ENCODE measurements at regions not wholly inside any gene's neighbourhood (a gene's known extent, or its start where the extent isn't known, plus 50 kb on each side); places are given as distances from the start of the nearest gene placed in this dataset.
"Not testable (repeated sequence)": the region's sequence is repeated elsewhere in the genome, so short reads cannot be mapped to it uniquely, and the experiment has no call there.

DNA sequence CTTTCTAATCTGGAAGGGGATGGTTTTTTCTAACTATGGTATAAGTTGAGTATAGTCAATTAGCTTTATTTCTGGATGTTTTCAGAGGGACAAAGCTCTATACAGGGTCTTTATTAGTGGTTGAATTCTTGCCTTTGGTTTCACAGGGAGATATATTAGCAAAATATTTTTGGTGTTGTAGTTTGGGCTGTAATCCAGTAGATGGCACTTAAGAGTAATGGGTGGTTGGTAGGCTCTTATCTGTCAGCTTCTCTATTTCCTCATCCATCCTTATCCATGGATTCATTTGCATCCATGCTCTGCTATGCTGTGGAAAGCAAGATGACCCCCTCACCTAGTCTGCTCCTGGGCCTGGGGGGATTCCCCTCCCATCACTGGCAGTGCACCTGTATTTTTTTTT, 363.6 kb upstream of the CYLC2 start:
- H3K9me3 ChIP-seq (replicated peaks; ENCODE audit: control insufficient read depth, low read depth, low read length) = peaks cover 7% of the 10 kb centered on the region
- no peak overlapping the region for H3K27ac ChIP-seq (ENCODE audit: low read length)
- no peaks in the 10 kb centered on the region for H3K36me3 ChIP-seq (ENCODE audit: control insufficient read depth, insufficient read depth, low read length)
- H3K27me3 ChIP-seq (ENCODE audit: control insufficient read depth, insufficient read depth, low read length) = no peaks in the 10 kb centered on the region
- no peak overlapping the region for H3K4me3 ChIP-seq (ENCODE audit: low read length)
- DNase-seq = no peak
- no peaks in the 10 kb centered on the region for H3K4me1 ChIP-seq (ENCODE audit: control insufficient read depth, insufficient read depth, low read length)

DNA sequence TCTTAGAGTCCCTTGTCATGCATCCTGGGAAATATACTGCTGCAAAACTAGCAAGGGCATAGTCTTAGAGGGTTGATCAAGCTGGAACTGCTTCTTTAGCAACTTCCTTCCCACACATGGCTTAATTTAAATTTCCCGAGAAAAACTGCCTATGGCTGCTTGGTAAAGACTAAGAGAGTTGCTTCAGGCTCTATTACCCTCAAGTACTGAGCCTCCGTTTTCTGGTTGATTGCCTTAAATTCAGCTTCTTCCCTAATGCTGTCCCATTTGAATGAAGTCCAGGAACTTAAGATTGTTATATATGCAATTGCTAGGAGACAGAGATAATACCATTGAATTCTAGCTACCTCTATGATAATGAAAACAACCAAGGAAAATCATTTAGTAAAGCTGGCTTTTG, 385.7 kb upstream of the CYLC2 start:
- Histone ChIP-seq H3K27me3 (ENCODE audit: control insufficient read depth, insufficient read depth, low read length) (no peaks in the 10 kb centered on the region), H3K9me3 (replicated peaks; ENCODE audit: control insufficient read depth, low read depth, low read length) (no peaks in the 10 kb centered on the region), H3K4me3 (ENCODE audit: low read length) (no peak overlapping the region), H3K36me3 (ENCODE audit: control insufficient read depth, insufficient read depth, low read length) (no peaks in the 10 kb centered on the region), H3K4me1 (ENCODE audit: control insufficient read depth, insufficient read depth, low read length) (no peaks in the 10 kb centered on the region), H3K27ac (ENCODE audit: low read length) (no peak overlapping the region)
- 100% methylated on average over 1 of the region's 2 CpGs for WGBS (ENCODE audit: insufficient coverage)
- no peak for DNase-seq

DNA sequence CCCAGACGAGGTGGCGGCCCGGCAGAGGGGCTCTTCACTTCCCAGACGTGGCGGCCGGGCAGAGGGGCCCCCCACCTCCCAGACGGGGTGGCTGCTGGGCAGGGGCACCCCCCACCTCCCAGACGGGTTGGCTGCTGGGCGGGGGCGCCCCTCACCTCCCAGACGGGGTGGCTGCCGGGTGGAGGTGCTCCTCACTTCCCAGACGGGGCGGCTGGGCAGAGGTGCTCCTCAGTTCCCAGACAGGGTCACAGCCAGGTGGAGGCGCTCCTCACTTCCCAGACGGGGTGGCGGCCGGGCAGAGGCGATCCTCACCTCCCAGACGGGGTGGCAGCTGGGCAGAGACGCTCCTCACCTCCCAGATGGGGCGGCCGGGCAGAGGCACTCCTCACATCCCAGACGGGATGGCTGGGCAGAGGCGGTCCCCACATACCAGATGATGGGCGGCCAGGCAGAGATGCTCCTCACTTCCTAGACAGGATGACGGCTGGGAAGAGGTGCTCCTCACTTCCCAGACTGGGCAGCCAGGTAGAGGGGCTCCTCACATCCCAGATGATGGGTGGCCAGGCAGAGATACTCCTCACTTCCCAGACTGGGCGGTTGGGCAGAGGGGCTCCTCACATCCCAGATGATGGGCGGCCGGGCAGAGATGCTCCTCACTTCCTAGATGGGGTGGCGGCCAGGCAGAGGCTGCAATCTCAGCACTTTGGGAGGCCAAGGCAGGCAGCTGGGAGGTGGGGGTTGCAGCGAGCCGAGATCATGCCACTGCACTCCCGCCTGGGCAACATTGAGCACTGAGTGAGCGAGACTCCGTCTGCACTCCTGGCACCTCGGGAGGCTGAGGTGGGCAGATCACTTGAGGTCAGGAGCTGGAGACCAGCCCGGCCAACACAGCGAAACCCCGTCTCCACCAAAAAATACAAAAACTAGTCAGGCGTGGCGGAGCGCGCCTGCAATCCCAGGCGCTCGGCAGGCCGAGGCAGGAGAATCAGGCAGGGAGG, 391.6 kb upstream of the CYLC2 start:
- 88% methylated on average over 37 of the region's 47 CpGs for WGBS (ENCODE audit: insufficient coverage)
- H3K9me3 ChIP-seq (replicated peaks; ENCODE audit: control insufficient read depth, low read depth, low read length); H3K27ac ChIP-seq (ENCODE audit: low read length); H3K4me1 ChIP-seq (ENCODE audit: control insufficient read depth, insufficient read depth, low read length); DNase-seq; H3K27me3 ChIP-seq (ENCODE audit: control insufficient read depth, insufficient read depth, low read length); H3K36me3 ChIP-seq (ENCODE audit: control insufficient read depth, insufficient read depth, low read length); H3K4me3 ChIP-seq (ENCODE audit: low read length): not testable (repeated sequence)

DNA sequence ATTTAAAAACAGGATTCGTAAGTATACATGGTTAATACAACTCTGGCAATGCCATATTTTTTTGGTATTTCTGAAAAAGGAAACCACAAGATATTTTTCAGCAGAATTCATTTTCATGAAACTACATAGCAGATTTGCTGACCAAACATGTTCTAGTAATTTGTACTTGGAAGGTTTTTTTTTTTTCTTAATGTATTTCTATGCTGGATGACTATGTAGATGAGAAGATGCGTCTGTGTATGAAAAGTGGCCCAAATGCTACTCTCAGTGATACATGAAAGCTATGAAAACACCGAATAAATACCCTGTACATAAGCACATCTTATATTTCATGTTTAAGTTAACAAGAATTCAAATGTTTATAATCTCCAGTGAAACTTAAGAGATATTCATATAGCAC, 400.9 kb upstream of the CYLC2 start:
- no peaks in the 10 kb centered on the region for H3K27me3 ChIP-seq (ENCODE audit: control insufficient read depth, insufficient read depth, low read length)
- no CpG with 5 or more reads among the region's 3 CpGs for WGBS (ENCODE audit: insufficient coverage)
- no peaks in the 10 kb centered on the region for H3K9me3 ChIP-seq (replicated peaks; ENCODE audit: control insufficient read depth, low read depth, low read length)
- no peaks in the 10 kb centered on the region for H3K36me3 ChIP-seq (ENCODE audit: control insufficient read depth, insufficient read depth, low read length)
- H3K4me1 ChIP-seq (ENCODE audit: control insufficient read depth, insufficient read depth, low read length) = no peaks in the 10 kb centered on the region
- no peak overlapping the region for H3K4me3 ChIP-seq (ENCODE audit: low read length)
- DNase-seq = no peak
- no peak overlapping the region for H3K27ac ChIP-seq (ENCODE audit: low read length)

DNA sequence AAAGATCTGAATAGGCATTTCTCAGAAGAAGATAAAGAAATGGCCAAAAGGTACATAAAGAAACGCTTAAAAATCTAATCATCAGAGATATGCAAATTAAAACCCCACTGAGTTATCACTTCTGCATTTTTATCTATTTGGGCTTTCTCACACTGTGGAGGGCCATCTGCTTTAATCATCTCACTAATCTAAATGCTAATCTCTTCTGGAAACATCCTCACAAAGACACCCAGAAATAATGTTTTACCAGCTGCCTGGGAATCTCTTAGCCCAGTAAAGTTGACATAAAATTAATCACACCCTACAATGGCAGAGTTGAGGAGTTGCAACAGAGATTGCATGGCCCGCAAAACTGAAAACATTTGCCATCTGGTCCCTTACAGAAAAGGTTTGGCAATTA, 407.9 kb upstream of the CYLC2 start:
- no peak for DNase-seq
- Histone ChIP-seq H3K27me3 (ENCODE audit: control insufficient read depth, insufficient read depth, low read length) (no peaks in the 10 kb centered on the region), H3K4me1 (ENCODE audit: control insufficient read depth, insufficient read depth, low read length) (no peaks in the 10 kb centered on the region), H3K4me3 (ENCODE audit: low read length) (no peak overlapping the region), H3K36me3 (ENCODE audit: control insufficient read depth, insufficient read depth, low read length) (no peaks in the 10 kb centered on the region), H3K9me3 (replicated peaks; ENCODE audit: control insufficient read depth, low read depth, low read length) (no peaks in the 10 kb centered on the region), H3K27ac (ENCODE audit: low read length) (no peak overlapping the region)
- 58% methylated on average over 1 of the region's 2 CpGs for WGBS (ENCODE audit: insufficient coverage)

DNA sequence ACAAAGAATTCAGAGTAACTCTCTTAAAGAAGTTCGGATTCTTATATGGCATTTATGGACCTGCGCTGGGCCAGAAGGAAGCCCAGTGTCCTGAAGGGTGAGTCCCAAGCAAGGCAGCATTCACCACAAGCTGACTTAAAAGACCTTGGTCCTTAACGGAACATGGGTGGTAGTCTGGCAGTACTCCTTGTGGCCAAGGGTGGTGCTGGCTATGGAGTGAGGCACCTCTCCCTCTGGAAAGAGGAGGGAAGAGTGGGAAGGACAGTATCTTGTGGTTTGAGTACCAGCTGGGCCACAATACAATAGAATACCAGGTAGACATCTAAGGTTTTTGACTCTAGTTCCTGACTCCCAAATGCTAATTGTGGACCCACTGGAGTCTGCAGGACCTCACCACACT, 425.7 kb upstream of the CYLC2 start:
- DNase-seq = no peak
- Histone ChIP-seq H3K9me3 (replicated peaks; ENCODE audit: control insufficient read depth, low read depth, low read length) (no peaks in the 10 kb centered on the region), H3K27ac (ENCODE audit: low read length) (no peak overlapping the region), H3K36me3 (ENCODE audit: control insufficient read depth, insufficient read depth, low read length) (no peaks in the 10 kb centered on the region), H3K4me3 (ENCODE audit: low read length) (no peak overlapping the region), H3K4me1 (ENCODE audit: control insufficient read depth, insufficient read depth, low read length) (no peaks in the 10 kb centered on the region), H3K27me3 (ENCODE audit: control insufficient read depth, insufficient read depth, low read length) (no peaks in the 10 kb centered on the region)
- 90% methylated on average over 2 of the region's 3 CpGs for WGBS (ENCODE audit: insufficient coverage)

DNA sequence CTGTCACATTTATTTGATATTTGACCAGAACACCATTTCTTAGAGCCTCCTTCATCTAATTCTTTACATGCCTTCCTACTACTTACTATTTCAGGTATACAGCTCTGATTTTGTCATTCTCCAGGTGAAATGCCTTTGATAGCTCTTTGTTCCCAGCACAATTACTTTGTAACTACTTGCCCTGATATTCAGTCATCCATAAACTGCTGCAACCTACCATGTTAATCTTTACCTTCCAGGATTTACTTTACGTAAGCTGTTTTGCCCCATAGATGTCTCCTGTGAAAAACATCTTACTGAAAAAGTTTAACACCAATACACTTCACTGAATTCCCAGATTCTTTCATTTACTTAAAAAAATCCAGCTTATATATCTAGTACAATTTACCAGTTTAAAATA, 443.8 kb upstream of the CYLC2 start:
- H3K4me3 ChIP-seq (ENCODE audit: low read length) = no peak overlapping the region
- no peak for DNase-seq
- peaks cover 12% of the 10 kb centered on the region for H3K9me3 ChIP-seq (replicated peaks; ENCODE audit: control insufficient read depth, low read depth, low read length)
- H3K36me3 ChIP-seq (ENCODE audit: control insufficient read depth, insufficient read depth, low read length) = no peaks in the 10 kb centered on the region
- no CpG with 5 or more reads among the region's 1 CpG for WGBS (ENCODE audit: insufficient coverage)
- H3K27ac ChIP-seq (ENCODE audit: low read length) = no peak overlapping the region
- H3K27me3 ChIP-seq (ENCODE audit: control insufficient read depth, insufficient read depth, low read length) = no peaks in the 10 kb centered on the region
- H3K4me1 ChIP-seq (ENCODE audit: control insufficient read depth, insufficient read depth, low read length) = no peaks in the 10 kb centered on the region

DNA sequence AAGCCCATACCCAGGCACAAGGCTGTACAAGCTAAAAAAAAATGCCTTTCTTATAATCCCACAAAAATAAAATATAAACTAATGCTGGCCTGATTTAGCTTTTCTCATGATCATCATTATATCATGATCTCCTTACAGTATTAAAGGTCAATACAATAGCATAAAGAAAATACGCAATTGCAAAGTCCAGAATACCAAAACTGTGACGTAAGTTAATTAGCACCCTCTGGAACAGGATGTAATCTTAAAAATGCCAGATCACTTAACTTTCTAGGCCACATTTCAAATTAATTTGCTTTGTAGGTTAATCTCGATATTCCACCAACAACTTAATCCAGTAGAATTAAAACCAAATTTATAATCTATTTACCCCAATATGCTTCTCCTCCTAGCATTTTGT, 444.2 kb upstream of the CYLC2 start:
- no peaks in the 10 kb centered on the region for H3K27me3 ChIP-seq (ENCODE audit: control insufficient read depth, insufficient read depth, low read length)
- H3K9me3 ChIP-seq (replicated peaks; ENCODE audit: control insufficient read depth, low read depth, low read length) = peaks cover 12% of the 10 kb centered on the region
- H3K36me3 ChIP-seq (ENCODE audit: control insufficient read depth, insufficient read depth, low read length) = no peaks in the 10 kb centered on the region
- H3K27ac ChIP-seq (ENCODE audit: low read length) = no peak overlapping the region
- H3K4me1 ChIP-seq (ENCODE audit: control insufficient read depth, insufficient read depth, low read length) = no peaks in the 10 kb centered on the region
- no peak overlapping the region for H3K4me3 ChIP-seq (ENCODE audit: low read length)
- DNase-seq = no peak
- 60% methylated on average over 1 of the region's 3 CpGs for WGBS (ENCODE audit: insufficient coverage)

DNA sequence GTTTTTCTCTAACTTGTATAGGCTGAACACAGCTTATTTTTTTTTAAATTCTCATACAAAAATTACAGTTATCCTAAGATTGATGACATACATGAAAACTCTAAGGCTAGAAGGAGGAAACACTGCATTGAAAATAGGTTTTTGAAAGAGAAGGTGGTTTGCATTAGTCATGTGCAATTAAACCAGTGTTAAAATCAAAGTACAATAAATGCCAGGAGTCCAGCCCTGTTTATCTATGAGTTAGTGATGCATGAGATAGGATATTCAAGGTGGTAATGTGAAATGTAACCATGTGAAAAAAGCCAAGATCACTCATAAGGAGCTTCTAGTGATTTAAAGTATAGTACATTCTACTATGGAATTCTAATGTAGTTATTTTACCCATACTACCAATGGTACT, 444.9 kb upstream of the CYLC2 start:
- H3K27ac ChIP-seq (ENCODE audit: low read length) = no peak overlapping the region
- peaks cover 12% of the 10 kb centered on the region for H3K9me3 ChIP-seq (replicated peaks; ENCODE audit: control insufficient read depth, low read depth, low read length)
- H3K27me3 ChIP-seq (ENCODE audit: control insufficient read depth, insufficient read depth, low read length) = no peaks in the 10 kb centered on the region
- no peaks in the 10 kb centered on the region for H3K36me3 ChIP-seq (ENCODE audit: control insufficient read depth, insufficient read depth, low read length)
- H3K4me3 ChIP-seq (ENCODE audit: low read length) = no peak overlapping the region
- no peak for DNase-seq
- no peaks in the 10 kb centered on the region for H3K4me1 ChIP-seq (ENCODE audit: control insufficient read depth, insufficient read depth, low read length)

DNA sequence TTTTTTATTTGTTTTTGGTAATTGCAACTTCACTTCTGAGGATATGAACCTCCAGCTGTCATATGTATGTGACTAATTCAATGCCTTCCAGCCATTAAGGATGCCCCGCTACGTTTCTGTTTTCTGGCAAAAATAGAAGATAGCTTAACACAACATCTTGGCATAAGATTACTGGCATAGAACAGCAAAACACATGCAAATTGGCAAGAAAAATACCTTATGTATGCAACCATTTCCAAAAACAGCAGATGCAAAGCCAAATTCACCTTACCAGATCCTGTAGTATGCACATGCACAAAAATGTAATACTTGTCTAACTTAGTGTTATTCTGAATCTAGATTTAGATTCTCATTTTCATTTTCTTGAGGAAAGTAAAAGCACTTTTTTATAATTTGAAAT, 461.1 kb upstream of the CYLC2 start:
- Histone ChIP-seq H3K36me3 (ENCODE audit: control insufficient read depth, insufficient read depth, low read length) (no peaks in the 10 kb centered on the region), H3K27me3 (ENCODE audit: control insufficient read depth, insufficient read depth, low read length) (no peaks in the 10 kb centered on the region), H3K27ac (ENCODE audit: low read length) (no peak overlapping the region), H3K4me3 (ENCODE audit: low read length) (no peak overlapping the region), H3K9me3 (replicated peaks; ENCODE audit: control insufficient read depth, low read depth, low read length) (no peaks in the 10 kb centered on the region), H3K4me1 (ENCODE audit: control insufficient read depth, insufficient read depth, low read length) (no peaks in the 10 kb centered on the region)
- 40% methylated on average over 1 of the region's 2 CpGs for WGBS (ENCODE audit: insufficient coverage)
- DNase-seq = no peak
